ENCODE measurements at regions not wholly inside any gene's neighbourhood (a gene's known extent, or its start where the extent isn't known, plus 50 kb on each side); places are given as distances from the start of the nearest gene placed in this dataset.

DNA sequence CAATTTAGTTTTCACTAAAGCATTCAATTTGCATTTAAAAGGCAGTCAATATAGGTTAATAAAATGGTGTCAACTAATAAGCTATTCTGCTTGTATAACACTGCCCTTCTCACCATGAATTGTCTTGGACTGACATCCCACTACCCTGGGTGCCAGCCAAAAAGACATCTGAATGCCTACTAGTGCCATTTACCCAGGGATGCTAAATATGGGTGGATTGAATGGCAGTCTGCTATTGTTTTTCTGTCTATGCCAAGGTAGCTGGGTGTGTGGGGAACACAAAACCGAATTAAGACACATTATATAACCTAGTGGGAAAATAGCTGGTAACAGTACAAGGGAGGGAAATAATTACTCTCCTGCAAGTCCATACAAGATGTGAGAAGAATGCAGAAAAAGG is 240.0 kb upstream of the CFAP20DC start:
- Histone ChIP-seq H3K4me3 (ENCODE audit: low read depth, low read length) (no peak overlapping the region), H3K36me3 (ENCODE audit: control insufficient read depth, insufficient read depth, low read length) (no peaks in the 10 kb centered on the region), H3K27me3 (ENCODE audit: control insufficient read depth, insufficient read depth, low read length) (no peaks in the 10 kb centered on the region)
- FAIRE-seq, result no peak
- DNase-seq (ENCODE audit: low read depth), result peak; percentile 38
- no peak for TF ChIP-seq CTCF (IDR thresholded peaks at IDR 0.05; ENCODE audit: insufficient read depth, low read length, severe bottlenecking)

DNA sequence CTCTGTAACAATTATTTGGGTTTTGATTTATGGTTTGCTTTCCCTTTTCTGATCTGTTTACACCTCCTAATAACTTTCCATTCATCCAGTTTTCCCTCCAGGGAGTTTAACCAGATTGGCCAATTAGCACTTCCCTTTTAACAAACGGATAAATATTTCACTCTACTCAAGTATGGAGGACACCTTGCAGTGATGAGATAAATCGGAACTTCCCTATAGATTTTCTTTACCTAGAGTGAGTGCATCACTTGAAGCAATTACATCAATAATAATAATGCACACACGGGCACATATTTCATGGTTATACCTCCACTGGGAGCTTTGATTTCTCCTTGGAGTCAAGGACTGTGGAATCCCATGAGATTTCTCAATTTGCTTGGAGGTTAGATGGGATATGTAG is 239.1 kb upstream of the CFAP20DC start:
- Histone ChIP-seq H3K4me3 (ENCODE audit: low read depth, low read length) (no peak overlapping the region), H3K27me3 (ENCODE audit: control insufficient read depth, insufficient read depth, low read length) (no peaks in the 10 kb centered on the region), H3K36me3 (ENCODE audit: control insufficient read depth, insufficient read depth, low read length) (no peaks in the 10 kb centered on the region)
- TF ChIP-seq CTCF (IDR thresholded peaks at IDR 0.05; ENCODE audit: insufficient read depth, low read length, severe bottlenecking), result no peak
- DNase-seq (ENCODE audit: low read depth), result no peak
- no peak for FAIRE-seq

GRCh38 chr3:59286791-59287531 is 237.1 kb upstream of the CFAP20DC start:
- Histone ChIP-seq H3K4me3 (ENCODE audit: low read depth, low read length) (no peak overlapping the region), H3K27me3 (ENCODE audit: control insufficient read depth, insufficient read depth, low read length) (no peaks in the 10 kb centered on the region), H3K36me3 (ENCODE audit: control insufficient read depth, insufficient read depth, low read length) (no peaks in the 10 kb centered on the region)
- FAIRE-seq (peak; percentile 62), DNase-seq (ENCODE audit: low read depth) (peak; percentile 87)
- TF ChIP-seq CTCF (IDR thresholded peaks at IDR 0.05; ENCODE audit: insufficient read depth, low read length, severe bottlenecking), result no peak

- no peak for FAIRE-seq
- no peak for TF ChIP-seq CTCF (IDR thresholded peaks at IDR 0.05; ENCODE audit: insufficient read depth, low read length, severe bottlenecking)
- Histone ChIP-seq H3K36me3 (ENCODE audit: control insufficient read depth, insufficient read depth, low read length) (no peaks in the 10 kb centered on the region), H3K4me3 (ENCODE audit: low read depth, low read length) (no peak overlapping the region), H3K27me3 (ENCODE audit: control insufficient read depth, insufficient read depth, low read length) (no peaks in the 10 kb centered on the region)
- DNase-seq (ENCODE audit: low read depth), result no peak
Observed at GRCh38 chr3:59285560-59285959, 235.7 kb upstream of the CFAP20DC start.

DNA sequence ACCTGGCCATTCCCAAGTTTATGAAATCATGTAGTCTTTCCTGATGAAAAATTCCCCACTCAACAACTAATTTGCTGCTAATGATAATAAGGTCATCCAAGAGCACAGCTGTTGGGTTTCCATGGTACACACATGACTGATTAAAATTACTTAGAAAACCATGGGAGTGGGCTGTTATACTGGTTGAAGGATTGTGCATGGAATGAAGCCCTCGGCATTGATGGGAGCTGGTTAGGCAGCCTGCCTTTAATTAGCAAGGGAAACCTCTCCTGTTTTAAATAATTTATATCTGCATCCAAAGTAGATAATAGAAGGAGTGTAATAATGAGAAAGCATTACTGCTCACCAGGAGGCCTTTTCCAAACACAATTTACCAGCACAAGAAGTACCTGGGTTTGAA is 235.1 kb upstream of the CFAP20DC start:
- Histone ChIP-seq H3K36me3 (ENCODE audit: control insufficient read depth, insufficient read depth, low read length) (no peaks in the 10 kb centered on the region), H3K27me3 (ENCODE audit: control insufficient read depth, insufficient read depth, low read length) (no peaks in the 10 kb centered on the region), H3K4me3 (ENCODE audit: low read depth, low read length) (no peak overlapping the region)
- no peak for DNase-seq (ENCODE audit: low read depth)
- TF ChIP-seq CTCF (IDR thresholded peaks at IDR 0.05; ENCODE audit: insufficient read depth, low read length, severe bottlenecking), result no peak
- FAIRE-seq, result no peak

- FAIRE-seq, result no peak
Observed at GRCh38 chr3:59280113-59280512, 230.3 kb upstream of the CFAP20DC start.

More at GRCh38 chr3:59280113-59280512, 230.3 kb upstream of the CFAP20DC start:
- no peak for DNase-seq (ENCODE audit: low read depth)
- H3K36me3 ChIP-seq (ENCODE audit: control insufficient read depth, insufficient read depth, low read length), result no peaks in the 10 kb centered on the region
- TF ChIP-seq CTCF (IDR thresholded peaks at IDR 0.05; ENCODE audit: insufficient read depth, low read length, severe bottlenecking), result no peak
- H3K4me3 ChIP-seq (ENCODE audit: low read depth, low read length), result no peak overlapping the region
- H3K27me3 ChIP-seq (ENCODE audit: control insufficient read depth, insufficient read depth, low read length), result no peaks in the 10 kb centered on the region
